NT2/D1 (cell line): ENCODE measurements at regions not wholly inside any gene's neighbourhood (a gene's known extent, or its start where the extent isn't known, plus 50 kb on each side); places are given as distances from the start of the nearest gene placed in this dataset.

Experiments used
- DNase-seq: peaks from one replicate; pipeline ENCODE4 v3.0.0-alpha.2; 2011; ENCODE audit warnings: low read depth, low spot score
- H3K27me3 ChIP-seq: 2 replicates; pipeline ENCODE4 v1.6.0; 2011; ENCODE audit warnings: mild to moderate bottlenecking; ENCODE audit not compliant: insufficient read length, insufficient read depth
- H3K36me3 ChIP-seq: 2 replicates; pipeline ENCODE4 v1.6.1; 2011; ENCODE audit warnings: mild to moderate bottlenecking, low read length, mixed read lengths; ENCODE audit not compliant: insufficient read depth, insufficient read length
- H3K4me1 ChIP-seq: 2 replicates; pipeline ENCODE4 v1.5.1; 2011; ENCODE audit not compliant: insufficient read depth, insufficient read length
- H3K4me3 ChIP-seq: 2 replicates; pipeline ENCODE4 v1.5.1; 2011; ENCODE audit warnings: low read depth; ENCODE audit not compliant: insufficient read length
- H3K9ac ChIP-seq: 2 replicates; pipeline ENCODE4 v1.6.0; 2011; ENCODE audit warnings: low read depth; ENCODE audit not compliant: insufficient read length
- H3K9me3 ChIP-seq: 2 replicates; pipeline ENCODE4 v1.5.1; 2011; ENCODE audit warnings: mild to moderate bottlenecking, low read length; ENCODE audit not compliant: insufficient read depth
- SUZ12 ChIP-seq: IDR thresholded peaks from 2 replicates; pipeline ENCODE4 v1.6.1; 2011; ENCODE audit not compliant: insufficient read length, insufficient read depth; ENCODE audit errors: extremely low read depth
- YY1 ChIP-seq: IDR thresholded peaks from 2 replicates; pipeline ENCODE4 v1.6.1; 2011; ENCODE audit not compliant: insufficient read length, insufficient read depth
- ZNF274 ChIP-seq: IDR thresholded peaks from 2 replicates; pipeline ENCODE4 v1.6.1; 2011; ENCODE audit warnings: mild to moderate bottlenecking, low read depth, low read length

DNA sequence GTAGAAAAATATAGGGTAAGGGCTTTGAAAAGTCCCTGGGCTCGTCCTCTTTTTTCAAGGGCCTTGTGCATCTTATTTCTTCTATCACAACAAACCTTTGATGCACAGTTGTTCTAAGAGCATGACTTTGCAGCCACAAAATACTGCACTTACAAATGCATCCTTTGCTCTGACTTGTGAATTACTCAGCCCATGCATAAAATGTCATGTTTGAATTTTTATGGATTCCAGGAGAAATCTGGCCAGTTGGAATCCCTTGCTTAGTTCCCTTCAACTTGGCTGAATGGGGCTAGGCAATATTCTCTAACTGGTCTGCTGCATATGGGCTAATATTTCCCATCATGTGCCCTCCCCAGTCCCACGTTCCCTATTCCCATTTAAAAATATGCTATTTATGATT is 523.9 kb upstream of the RGMA start:
- TF ChIP-seq YY1 (no peak), ZNF274 (no peak), SUZ12 (no peak)
- Histone ChIP-seq H3K36me3 (no peaks in the 10 kb centered on the region), H3K4me3 (no peak overlapping the region), H3K27me3 (no peaks in the 10 kb centered on the region), H3K4me1 (no peaks in the 10 kb centered on the region), H3K9me3 (no peaks in the 10 kb centered on the region), H3K9ac (no peak overlapping the region)
- DNase-seq: no peak

DNA sequence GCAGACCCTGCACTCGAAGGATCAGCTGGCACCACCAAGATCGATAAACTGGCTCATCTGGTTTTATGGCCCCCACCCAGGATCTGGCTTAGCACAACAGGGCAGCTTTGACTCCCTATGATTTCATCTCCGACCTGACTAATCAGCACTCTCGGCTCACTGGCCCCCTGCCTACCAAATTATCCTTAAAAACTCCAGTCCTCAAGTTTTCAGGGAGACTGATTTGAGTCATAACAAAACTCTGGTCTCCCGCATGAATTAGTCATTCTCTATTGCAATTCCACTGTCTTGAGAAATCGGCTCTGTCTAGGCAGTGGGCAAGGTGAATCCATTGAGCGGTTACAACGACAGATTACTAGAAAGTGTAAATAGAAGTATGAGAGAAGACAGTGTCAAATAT is 521.9 kb upstream of the RGMA start:
- Histone ChIP-seq H3K9me3 (no peaks in the 10 kb centered on the region), H3K27me3 (no peaks in the 10 kb centered on the region), H3K36me3 (no peaks in the 10 kb centered on the region), H3K9ac (no peak overlapping the region), H3K4me1 (no peaks in the 10 kb centered on the region), H3K4me3 (no peak overlapping the region)
- TF ChIP-seq ZNF274: no peak
- DNase-seq: no peak

DNA sequence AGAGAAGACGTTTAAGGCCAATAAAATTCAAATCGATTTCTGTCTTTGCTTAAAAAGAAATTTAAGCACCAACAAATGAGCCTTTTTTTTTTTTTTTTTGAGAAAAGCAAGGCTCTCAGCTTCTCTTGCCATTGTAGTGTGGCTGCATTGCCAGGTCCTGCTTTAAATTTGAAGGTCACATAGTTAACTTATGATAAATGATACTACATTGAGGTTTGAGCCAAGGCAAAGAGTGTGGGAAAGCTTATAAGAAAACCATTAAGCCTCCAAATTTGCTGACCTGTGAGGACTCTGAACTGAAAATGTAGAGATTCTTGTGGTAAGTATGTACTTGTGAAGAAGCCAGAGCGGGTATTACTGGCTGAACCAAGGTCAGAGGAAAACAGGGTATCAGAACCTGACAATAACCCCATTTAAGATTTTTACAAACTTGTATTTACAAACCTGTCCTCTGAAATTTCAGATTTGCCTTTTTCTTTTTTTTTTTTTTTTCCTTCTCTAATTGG is 519.7 kb upstream of the RGMA start:
- Histone ChIP-seq H3K4me3 (no peak overlapping the region), H3K4me1 (no peaks in the 10 kb centered on the region), H3K27me3 (no peaks in the 10 kb centered on the region), H3K9ac (no peak overlapping the region), H3K9me3 (no peaks in the 10 kb centered on the region), H3K36me3 (no peaks in the 10 kb centered on the region)
- DNase-seq: no peak
- TF ChIP-seq YY1: no peak
- no peak for TF ChIP-seq ZNF274
- TF ChIP-seq SUZ12: no peak

DNA sequence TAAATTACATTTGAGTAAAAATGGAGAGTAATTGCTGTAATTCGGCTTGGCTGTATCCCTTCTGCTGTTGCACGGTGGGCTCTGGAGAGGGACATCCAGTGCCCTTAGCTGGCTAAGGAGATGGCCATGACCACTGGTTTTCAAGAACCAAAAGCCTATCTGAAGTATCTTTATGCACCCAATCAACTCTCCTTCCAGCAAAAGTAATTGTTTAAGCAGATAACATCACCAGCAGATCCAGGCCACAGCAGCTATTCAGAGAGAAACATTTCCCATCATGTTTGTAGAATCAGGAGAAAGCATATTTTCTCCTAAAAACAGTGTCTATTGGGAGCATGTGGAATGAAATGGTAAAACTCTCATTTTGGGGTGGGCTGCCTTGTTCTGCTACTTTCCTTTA is 514.5 kb upstream of the RGMA start:
- TF ChIP-seq ZNF274 (no peak), YY1 (no peak), SUZ12 (no peak)
- H3K27me3 ChIP-seq: no peaks in the 10 kb centered on the region
- DNase-seq: no peak
- H3K36me3 ChIP-seq: no peaks in the 10 kb centered on the region
- no peaks in the 10 kb centered on the region for H3K9me3 ChIP-seq
- H3K4me1 ChIP-seq: no peaks in the 10 kb centered on the region
- no peak overlapping the region for H3K9ac ChIP-seq
- no peak overlapping the region for H3K4me3 ChIP-seq

DNA sequence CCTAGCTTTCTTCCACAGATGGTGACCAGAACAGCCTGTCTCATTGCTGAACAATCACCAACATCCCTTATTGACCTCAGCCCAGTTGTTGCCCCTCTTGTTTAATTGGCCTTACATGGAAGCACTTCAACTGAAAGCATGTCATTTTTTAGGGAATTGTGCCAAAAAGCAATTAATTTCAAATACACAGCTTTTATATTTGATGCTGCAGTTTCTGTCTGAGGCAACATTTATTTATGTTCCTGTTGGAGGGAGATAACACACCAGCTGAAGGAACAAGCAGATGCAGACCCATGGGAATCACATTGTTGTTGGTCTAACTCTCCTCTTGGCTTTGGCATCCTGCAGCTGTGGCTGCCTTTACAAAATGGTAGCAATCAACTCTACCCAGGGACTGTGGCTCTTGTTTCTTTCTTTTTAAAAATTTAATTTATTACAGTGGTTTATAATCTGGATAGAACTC is 498.1 kb upstream of the RGMA start:
- Histone ChIP-seq H3K9ac (no peak overlapping the region), H3K36me3 (no peaks in the 10 kb centered on the region), H3K27me3 (no peaks in the 10 kb centered on the region), H3K4me3 (no peak overlapping the region), H3K4me1 (no peaks in the 10 kb centered on the region), H3K9me3 (no peaks in the 10 kb centered on the region)
- no peak for DNase-seq
- no peak for TF ChIP-seq YY1
- no peak for TF ChIP-seq SUZ12
- no peak for TF ChIP-seq ZNF274

DNA sequence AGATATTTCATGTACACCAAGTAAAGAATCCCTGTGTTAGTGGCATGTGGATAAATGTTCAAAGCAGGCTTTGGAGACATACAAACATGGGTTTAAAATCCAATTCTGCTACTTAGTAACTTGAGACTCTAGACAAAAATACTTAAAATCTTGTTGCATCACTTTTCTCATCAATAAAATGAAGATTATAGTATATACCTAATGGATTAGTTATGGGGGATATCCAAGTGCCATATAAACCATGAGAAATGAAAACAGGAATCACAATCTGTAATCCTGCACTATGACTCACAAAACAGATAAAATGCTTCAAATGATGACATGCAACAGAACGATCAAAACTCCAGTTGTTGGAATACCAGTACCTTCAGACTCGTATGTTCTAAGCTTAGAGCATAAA is 496.0 kb upstream of the RGMA start:
- Histone ChIP-seq H3K9ac (no peak overlapping the region), H3K27me3 (no peaks in the 10 kb centered on the region), H3K36me3 (no peaks in the 10 kb centered on the region), H3K4me1 (no peaks in the 10 kb centered on the region), H3K4me3 (no peak overlapping the region), H3K9me3 (no peaks in the 10 kb centered on the region)
- DNase-seq: no peak
- no peak for TF ChIP-seq ZNF274
- TF ChIP-seq YY1: no peak
- no peak for TF ChIP-seq SUZ12

DNA sequence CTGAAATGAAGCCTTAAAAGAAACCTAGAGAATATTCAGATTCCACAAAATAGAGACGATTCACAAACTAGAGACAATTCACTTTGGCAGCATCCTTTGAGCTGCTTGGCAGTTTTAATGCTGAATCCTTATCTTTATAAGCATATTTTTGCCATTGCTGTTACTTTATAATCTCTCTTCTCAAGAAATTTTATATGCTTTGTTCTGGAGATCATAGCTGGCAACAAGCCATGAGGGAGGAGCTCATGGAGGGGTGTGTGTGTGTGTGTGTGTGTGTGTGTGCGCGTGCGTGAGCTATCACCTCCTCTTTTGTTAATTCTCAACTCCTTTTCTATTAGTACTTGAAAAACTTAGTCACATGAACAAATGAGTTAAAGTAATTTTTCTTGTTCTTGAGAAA is 495.0 kb upstream of the RGMA start:
- Histone ChIP-seq H3K9ac (no peak overlapping the region), H3K27me3 (no peaks in the 10 kb centered on the region), H3K4me3 (no peak overlapping the region), H3K4me1 (no peaks in the 10 kb centered on the region), H3K9me3 (no peaks in the 10 kb centered on the region), H3K36me3 (no peaks in the 10 kb centered on the region)
- DNase-seq: no peak
- no peak for TF ChIP-seq SUZ12
- TF ChIP-seq YY1: no peak
- no peak for TF ChIP-seq ZNF274

DNA sequence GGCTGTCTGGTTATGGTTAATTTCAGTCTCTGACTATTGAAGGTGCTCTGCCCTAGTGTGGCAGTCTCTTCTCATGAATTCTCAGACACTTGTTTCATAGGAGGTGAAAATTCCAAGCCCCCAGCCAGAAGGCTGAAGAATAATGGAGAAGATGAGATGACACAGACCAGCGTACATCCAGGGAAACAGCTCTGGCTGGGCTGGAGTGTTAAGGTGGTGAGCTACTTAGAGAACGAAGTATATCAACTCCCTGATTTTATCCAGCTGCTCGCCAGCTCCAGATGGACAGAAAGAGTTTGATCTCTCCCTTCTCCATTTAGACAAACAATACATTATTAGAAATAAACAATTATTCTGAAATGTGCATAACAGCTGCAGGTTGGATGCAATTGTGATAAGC is 494.5 kb upstream of the RGMA start:
- H3K27me3 ChIP-seq: no peaks in the 10 kb centered on the region
- H3K9me3 ChIP-seq: no peaks in the 10 kb centered on the region
- no peaks in the 10 kb centered on the region for H3K36me3 ChIP-seq
- H3K4me1 ChIP-seq: no peaks in the 10 kb centered on the region
- TF ChIP-seq SUZ12: no peak
- no peak overlapping the region for H3K9ac ChIP-seq
- DNase-seq: no peak
- no peak overlapping the region for H3K4me3 ChIP-seq
